GM18517 (cell line): ENCODE measurements at regions not wholly inside any gene's neighbourhood (a gene's known extent, or its start where the extent isn't known, plus 50 kb on each side); places are given as distances from the start of the nearest gene placed in this dataset.

ENCODE experiments used
- ATAC-seq: cut with Tn5 transposase; IDR thresholded peaks from one replicate; pipeline ENCODE4 v1.9.1; 2021; ENCODE audit warnings: mild to moderate bottlenecking, moderate library complexity; ENCODE audit not compliant: unreplicated experiment

DNA sequence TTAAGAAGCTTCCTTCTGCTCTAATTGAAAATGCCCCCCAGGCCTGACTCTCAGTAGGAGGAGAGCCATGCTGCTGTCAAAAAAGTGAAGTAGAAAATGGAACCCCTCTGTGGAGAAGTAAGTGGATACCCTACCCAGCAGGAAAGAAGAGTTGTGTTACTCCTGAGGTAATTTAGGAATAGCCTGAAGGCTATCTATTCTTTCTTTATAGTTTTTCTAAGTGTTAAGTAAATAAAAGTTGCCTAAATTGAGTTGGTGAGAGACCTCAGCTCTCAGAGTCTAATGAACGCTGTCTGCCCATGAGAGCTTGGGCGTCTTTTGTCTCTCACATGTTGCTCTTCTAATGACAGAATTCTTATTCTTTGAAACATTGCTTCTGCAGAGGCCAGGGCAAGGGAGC is 116.2 kb downstream of the NSUN3 start:
- no peak for ATAC-seq

DNA sequence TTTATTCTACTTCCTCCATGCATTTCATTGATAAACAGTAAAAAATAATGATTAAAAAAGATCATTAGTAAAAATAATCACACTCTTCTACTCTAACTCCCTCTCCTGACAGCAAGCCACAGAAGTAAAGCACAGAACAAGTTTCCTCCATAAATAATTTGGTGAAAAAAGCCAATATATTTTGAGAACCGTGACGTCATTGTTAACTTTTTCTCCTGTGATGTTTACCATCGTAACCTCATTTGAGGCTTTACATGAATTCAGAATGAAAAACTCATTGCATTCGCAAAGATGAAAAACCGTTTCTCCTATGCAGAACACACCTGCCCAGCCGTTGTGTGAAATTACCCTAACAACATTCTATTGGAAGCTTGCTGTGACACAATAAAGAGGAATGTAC is 120.7 kb downstream of the NSUN3 start:
- ATAC-seq, result no peak

DNA sequence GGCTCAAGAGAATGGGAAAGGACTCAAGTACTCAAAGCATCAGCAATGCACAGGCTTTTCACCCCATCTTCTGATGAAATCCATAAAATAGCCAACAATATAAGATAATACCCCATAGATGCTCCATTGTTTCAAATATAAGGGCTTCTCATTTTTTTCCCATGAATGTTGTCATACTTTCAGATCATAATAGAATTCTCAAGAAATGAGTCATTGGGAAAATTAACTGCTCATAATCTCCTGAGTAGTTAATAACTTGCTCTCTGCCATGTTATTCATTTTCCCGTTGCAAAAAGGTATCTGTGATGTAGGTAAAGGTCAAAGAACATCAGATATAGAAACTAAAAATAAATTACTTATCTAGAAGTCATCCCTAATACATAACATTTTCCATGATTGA is 121.9 kb downstream of the NSUN3 start:
- ATAC-seq, result no peak

DNA sequence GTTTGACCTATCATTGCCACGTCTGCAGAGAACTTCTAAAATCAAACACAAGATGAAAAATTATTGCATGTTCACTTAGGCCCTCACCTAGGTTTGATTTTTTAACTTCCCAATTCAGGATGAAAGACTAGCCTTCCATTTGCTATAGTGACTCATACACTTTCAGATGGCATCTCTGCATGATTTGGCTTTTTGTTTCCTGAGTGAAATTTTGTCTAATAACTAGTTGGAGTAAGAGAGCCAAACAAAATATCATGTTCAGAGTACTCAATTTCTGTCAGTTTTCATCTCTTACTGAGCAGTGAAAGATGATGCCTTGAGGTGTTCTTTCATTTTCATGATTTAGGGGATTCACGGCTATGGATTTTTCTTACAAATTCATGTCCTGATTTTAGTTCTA is 122.9 kb downstream of the NSUN3 start:
- no peak for ATAC-seq

DNA sequence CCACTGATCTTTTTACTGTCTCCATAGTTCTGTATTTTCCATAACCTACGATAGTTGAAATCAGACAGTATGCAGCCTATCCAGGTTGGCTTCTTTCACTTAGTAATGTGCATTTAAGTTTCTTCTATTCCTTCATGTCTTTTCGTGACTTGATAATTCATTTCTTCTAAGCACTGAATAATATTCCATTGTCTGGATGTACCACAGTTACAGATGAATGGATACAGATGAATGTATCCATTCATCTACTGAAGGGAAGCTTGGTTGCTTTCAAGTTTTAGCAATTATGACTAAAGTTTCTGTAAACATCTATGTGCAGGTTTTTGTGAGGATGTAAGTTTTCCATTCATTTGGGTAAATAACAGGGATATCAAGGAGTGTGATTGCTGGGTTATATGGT is 124.8 kb downstream of the NSUN3 start:
- ATAC-seq, result no peak

DNA sequence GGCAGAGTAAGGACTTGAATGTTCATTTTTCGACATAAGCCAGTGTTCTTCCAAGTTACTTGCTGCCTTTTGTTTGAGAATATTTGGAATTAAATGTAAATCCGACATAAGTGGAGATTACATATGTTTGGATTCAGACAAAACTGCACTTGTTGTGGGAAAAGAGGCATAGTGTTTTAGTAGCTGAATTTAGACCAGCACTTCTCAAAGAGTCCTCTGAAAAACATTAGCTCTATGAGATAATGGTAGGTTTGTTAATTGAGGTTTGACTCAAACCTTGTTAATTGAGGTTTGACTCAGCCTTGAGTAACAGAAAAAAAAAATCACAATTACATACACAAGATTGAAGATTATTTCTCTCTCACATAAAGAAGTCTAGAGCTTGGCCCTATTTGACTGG is 132.5 kb downstream of the NSUN3 start:
- ATAC-seq, result no peak

DNA sequence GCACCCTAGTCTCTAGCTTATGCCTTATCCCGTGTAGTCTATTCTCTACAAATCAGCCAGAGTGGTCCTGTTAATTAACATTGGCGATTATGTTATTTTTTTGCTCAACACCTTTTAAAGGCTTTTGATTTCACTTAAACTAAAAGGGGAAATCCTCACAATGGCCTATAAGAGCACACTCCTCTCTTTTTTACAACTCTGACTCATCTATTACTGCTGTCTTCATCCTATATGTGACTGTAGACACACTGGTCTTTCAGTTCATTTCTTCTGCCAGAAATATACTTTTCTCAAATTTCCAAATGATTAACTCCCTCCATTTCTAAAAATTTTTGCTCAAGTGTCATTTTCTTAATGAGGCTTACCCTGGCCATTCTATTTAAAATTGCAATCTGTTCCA is 143.4 kb downstream of the NSUN3 start:
- no peak for ATAC-seq

DNA sequence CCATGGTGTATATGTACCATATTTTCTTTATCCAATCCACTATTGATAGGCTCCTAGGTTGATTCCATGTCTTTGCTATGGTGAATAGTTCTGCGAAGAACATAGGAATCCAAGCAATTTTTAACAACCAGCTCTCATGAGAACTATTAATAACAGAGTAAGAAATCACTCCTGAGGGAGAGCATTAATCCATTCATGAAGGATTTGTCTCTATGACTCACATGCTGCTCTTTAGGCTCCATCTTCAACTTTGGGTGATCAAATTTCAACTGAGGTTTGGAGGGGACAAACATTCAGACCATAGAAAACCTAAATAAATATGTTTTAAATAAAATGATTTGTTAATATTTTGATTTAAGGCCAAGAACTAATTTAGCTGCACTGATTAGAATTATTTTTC is 147.4 kb downstream of the NSUN3 start:
- no peak for ATAC-seq

DNA sequence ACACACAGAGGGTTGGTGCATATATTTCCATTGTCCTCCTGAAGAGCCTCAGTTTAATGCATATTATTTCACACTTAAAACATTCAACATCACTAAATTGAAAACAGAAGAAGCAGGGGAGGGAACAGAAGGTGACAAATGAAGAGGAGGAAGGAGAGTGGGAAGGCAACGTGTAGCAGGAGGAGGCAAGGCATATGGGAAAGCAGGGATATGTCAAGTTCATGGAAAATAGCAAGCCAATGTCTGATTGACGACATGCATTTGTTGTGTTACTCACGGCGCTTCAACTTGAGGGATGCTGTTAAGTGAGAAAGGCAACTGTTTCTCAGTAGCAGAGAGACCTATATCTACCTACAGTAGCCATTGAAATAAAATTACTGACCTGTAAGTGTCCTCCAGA is 154.5 kb downstream of the NSUN3 start:
- ATAC-seq, result no peak

DNA sequence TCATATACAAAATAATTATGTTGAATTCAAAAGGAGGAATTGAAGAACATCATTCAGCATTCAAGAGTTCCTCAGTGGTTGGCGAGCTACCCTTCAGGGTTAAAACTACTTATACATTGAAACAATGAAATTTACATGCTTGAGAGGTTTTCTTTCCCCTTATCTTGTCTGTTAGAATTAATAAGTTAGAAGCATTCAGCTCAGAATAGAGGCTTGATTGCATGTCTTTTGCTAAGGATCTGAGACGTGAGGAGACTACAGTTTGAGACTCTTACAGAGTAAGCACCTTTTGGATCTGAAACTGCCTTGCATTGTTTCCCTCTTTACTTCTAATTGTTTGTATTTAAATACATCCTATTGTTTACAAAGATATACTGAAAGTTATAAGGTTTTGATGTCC is 157.6 kb downstream of the NSUN3 start:
- ATAC-seq, result no peak

DNA sequence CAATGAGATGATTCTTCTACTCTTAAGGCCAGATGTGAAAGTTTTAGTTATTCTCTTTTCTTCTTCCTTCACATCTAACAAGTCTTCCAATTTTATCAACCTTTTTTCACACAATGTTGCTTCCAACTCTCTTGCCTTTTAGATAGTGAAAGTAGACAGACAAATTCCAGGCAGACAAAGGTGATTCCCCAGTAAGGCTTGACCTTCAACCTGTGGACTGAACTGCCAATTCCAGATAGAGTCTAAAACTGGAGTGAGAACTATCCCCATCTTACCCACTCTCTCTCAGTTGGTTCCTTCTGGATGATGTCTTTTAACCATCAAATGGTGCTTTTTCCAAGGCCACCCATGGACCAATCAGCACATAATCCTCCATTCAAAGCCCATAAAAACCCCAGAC is 159.0 kb downstream of the NSUN3 start:
- no peak for ATAC-seq

DNA sequence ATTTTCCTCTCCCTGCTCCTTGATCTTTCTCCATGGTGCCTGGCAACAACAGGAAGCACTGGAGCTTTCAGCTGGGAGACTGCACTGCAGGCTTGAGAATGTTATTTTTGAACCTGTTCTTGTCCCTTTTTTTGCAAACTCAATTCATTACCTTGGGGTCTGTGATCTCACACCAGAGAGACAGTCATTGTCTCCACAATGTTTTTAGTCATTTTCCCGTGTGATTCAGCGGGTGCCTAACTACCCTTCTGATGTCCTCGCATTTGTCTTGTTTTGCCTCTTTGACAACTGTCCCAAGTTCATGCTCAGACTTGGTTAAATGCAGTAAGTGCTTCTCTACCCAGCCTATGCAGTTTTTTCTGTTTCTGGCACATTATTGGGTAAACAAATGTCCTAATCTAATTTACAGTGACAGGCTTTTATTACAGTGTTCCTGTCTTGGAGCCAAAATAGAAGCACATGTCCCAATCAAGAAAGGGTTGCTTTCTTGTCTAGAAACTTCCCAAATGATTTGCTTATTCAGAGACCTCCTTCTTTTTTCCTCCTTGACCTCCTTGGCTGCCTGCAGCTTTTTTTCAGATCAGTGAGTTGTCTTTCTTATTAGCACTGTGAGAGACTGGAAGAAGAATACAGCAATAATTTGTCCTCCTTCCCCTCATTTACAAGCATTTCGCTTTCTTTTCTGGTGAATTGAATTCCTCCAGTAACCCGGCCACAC is 162.4 kb downstream of the NSUN3 start:
- no peak for ATAC-seq

DNA sequence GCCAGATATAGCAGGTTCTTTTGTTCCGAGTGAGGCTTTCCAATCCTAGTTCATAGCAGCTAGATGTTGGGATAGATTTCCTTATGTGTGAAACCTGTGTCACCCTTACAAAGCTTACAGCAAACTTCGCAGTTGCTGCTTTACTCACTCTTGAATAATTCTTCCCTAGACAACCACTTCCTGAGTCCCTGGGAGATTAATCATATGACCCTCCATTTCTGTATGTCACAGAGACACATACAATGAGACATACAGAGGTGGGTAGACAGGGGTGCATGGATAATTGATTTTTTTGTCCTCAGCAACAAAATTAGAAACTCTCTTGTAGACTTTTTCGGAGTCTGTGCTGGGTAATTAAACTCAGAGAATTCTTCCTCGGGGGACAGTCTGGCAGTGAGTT is 163.2 kb downstream of the NSUN3 start:
- ATAC-seq, result no peak

DNA sequence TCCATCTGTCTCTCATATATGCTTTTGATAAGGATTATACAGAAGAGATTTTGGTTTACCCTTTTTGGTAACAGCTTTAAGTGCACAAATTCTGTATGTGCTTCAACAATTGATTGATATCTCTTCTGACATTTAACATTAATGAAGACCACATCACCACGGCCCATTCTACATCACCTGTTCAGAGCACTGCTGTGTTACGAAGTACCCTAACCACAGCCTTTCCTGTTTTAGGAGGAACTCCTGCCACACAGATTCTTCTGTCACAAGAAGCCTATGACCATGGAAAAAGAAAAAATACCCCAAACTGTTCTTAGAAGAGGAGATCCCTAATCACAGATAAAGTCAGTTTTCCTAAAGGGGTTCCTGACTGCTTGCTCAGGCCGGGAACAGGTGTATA is 170.1 kb downstream of the NSUN3 start:
- no peak for ATAC-seq

DNA sequence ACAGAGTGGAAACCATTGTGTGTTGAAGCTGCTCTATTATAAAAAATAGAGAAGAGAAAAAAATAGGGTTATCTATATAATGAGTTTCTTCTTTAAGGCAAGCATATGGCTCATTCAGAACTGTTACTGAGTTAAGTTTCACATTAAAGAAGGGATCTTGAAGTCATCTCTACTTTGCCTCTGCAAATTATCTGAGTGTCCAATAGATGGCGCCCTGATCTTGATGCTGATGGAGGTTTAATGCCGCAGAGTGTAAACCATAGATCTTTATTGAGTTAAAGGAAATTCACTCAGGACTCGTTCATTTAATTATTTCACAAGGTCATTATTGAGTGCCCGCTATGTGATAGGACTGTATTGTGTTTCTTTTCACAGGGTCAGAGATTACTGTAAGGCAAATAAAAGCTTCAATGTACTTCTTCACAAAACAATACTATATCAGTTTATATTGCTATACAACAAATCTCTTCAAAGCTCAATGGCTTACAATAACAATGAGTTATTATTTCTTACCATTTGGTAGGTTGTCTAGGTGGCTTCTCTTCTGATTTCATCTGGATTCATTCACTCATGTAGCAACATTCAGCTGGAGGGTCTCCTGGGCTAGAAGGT is 171.4 kb downstream of the NSUN3 start:
- no peak for ATAC-seq

DNA sequence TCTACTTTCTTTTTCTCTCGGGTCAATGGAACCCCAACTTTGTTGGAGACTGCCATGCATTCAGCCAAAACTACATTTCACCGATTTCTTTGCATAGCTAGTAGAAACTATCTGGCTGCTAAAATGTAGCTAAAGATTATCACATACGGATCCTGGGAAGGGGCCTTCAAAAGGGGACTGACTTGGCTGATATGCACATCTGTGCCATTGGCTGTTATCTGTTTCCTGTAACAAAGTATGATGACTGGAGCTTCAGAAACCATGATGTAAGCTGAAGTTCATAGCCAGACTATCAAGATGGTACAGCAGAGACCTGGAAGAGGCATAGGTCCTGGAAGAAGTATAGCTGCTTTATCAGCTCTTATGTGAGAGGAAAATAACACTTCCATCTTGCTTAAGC is 179.1 kb downstream of the NSUN3 start:
- no peak for ATAC-seq

DNA sequence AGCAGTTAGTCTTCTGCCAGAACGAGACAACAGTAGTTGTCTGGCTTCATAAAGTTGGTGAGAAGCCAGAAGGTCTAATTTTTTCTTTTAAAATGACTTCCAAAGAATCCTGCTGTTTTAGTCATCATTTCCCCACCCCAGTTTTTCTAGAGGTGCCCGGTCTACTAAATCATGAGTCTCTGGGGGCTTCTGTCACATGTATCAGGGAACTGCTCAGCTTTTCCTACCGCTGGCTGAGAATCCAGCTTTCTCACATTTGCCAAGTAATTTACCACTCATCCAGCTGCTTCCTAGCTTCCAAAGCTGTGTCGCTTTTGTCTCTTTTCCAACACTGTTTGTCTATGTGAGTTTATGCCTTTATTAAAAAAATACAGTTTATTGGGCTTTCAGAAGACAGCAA is 183.3 kb downstream of the NSUN3 start:
- ATAC-seq, result no peak

DNA sequence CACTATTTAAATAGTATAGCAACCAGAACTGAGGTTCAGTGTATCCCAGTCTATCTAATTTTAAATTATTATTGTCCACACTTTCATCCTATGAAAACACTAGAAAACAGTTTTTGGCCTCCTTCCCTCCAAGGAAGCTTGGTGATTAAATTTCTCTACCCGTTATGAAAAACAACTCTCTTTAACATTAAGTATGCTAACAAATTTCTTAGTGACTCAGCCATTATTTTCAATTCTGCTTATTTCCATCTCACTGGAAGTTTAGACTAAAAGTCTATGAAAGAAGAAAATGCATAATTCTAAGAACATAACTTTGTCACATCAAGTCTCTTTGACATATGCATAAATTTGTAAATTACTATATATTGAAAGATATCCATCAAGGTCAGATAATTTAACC is 185.2 kb downstream of the NSUN3 start:
- no peak for ATAC-seq

DNA sequence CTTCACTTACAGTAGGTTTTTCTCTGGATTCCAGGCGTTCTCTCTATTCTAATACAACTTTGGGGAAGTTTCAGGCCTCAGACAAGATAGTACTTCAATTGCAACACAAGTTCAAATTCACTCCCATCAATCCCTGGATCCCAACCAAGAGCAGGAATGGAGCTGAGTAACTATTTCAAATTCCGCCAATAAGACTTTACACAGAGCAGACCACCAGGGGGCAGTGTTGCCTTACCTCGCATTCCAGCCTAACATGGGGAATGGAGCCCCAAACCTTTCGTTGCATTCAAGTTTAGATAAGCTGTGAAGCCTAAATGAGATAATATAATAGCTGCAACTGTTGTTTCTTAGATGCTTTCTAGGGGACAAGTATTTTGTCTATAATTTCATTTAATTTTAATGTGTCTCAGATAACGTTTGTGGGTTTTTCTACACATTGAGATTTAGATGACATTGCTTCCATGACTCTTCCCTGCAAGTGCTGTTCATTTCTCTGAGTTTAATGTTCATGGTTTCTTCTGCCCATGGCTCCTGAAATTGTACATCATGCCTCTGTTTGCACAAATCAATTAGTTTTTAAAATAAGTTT is 186.7 kb downstream of the NSUN3 start:
- peak; percentile 70 for ATAC-seq

DNA sequence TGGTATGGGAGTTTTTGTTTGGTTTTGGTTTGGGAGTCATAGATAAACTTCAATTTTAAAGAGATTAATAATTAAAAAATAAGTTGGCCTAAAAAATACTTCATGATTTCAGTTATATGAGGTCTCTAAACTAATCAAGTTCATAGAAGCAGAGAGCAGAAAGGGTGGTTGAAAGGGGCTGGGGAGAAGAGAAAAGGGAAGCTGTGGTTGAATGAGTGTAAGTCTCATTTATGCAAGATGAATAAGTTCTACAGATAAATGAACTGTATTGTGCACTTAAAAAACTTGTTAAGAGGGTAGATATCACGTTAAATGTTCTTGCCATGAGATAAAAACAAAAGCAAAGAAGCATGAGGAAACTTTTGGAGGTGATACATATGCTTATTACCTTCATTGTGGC is 188.7 kb downstream of the NSUN3 start:
- no peak for ATAC-seq

DNA sequence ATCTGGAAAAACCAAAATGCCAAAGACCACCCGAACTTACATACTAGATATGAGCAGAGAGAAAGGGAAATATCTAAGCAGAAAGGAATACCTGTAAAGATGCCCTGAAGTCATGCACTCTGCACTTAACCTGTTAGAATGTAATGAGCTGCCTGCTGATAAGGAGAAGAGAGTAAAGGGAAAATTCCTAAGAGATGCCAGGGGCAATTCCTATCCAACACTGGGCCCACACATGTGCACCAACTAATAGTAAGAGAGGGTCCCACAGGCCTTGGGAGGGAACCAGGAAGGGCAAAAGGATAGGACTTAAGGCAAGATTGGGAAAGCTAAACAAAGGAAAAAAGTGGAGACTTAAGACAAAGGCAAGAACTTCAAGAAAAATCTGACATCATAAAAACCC is 189.5 kb downstream of the NSUN3 start:
- no peak for ATAC-seq

DNA sequence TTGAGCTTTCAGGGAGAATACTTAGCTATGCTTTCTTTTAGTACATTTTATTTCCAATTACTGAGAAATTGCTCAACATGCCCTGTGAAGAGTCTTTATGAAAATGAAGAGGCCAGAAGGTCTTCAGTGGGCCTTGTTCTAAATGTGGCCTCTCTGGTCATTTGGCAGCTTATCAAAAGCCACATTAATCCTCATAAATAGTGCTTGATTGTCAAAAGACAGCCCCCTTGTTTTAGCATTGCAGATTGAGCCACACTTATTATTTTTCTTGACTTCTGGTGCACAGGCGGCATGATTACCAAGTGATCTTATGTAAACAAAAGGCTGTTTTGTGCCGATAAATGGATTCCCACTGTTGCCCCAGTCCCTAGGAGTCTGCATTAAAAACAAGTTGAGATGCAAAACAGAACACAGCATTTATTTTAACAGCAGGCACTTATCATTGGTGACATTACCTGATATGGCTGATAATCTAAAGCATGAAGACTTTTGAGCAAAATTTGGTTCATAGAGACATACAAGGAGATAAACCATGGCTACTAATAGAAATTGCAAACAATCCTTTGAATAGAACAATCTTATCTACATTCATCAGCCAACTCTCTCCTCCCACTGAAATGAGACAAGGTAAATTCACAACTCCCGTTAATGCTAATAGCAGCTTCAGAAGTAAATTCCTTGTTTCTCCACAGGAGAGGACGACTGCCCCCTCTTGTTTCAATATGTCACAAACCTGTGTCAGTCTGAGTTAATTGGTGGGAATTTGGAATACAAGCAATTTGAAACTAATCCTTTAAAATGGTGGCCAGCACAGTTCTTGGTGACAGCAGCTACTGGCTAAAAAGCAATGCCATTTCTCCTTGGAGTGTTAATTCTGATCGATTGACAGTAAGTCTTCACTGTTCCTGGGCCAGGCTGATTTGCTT is 194.3 kb downstream of the NSUN3 start:
- ATAC-seq, result no peak
